DMS 273 (cell line): ENCODE measurements at regions not wholly inside any gene's neighbourhood (a gene's known extent, or its start where the extent isn't known, plus 50 kb on each side); places are given as distances from the start of the nearest gene placed in this dataset.
A peak's percentile ranks its signal among the peaks of the same experiment; 100 is the strongest.
"Not testable (repeated sequence)": the region's sequence is repeated elsewhere in the genome, so short reads cannot be mapped to it uniquely, and the experiment has no call there.

Experiments
- DNase-seq: peaks from one replicate; lab custom pipeline; 2025; ENCODE audit not compliant: unreplicated experiment; lab: John Stamatoyannopoulos, UW

DNA sequence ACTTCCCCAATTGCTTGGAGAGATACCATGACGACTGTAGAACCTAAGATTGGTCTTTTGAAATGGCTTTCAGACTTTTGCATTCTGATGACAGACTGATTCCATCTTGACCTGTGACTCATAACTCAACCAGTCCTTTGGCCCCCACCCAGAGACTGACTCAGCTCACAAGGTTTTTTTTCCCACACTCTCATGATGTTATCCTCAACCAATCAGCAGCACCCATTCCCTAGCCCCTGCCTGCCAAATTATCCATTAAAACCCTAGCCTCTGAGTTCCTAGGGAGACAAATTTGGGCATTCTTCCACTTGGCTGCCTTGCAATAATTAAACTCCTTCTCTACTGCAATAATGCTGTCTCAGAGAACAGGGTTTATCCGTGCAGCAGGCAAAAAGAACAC lies 1263.3 kb upstream of the CDH9 start:
- DNase-seq: peak; percentile 1

DNA sequence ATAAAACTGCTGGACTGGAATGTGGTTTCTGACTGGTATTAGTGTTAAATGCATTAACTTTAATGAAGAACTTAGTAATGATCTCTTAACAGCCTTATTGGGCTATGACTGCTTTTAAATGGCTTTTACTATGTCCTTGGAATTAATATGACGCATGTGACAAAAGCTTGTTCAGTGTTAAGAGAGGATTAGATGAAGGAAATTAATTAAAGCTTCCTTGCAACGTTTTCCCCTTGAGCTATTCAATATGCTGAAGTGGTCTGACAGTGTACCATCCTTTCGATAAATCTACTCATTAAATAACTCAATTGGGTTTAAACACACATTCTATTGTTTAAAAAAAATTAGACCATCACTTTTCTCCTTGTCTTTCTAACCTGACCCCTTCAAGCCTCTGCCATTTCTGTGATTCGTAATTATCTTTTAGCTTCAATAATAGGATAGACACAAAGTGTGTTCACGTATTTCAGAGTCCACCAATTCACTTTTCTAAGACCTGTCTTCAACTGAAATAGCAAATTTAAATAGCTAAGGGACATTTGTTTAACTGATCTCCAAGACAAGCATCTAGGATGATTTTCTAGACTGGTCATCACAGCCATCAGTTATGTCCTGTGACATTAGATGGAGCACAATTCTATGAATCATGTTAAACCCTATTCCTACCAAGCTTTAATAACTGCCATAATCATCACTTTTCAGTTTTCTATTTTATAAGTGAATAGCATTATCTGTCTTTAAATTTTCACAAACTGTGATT lies 1258.0 kb upstream of the CDH9 start:
- no peak for DNase-seq

DNA sequence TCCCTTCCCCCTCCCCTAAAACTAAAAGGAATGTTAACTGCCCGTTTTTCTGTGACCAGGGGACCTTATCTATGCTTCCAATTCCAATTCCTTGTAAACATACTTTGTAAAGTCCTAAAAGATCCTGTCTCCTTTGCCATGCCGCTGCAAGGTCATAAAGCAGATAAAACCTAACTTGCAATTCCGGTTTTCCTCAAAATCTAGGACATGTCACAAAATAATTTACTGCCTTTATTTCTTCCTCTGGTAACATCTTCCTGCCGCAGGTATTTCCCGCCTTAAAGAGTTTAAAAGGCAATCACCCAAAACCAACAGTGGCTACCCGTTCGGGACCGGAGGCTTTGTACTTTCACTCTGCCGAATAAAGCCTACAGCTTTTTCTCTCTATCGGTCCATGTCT lies 1248.6 kb upstream of the CDH9 start:
- DNase-seq: not testable (repeated sequence)

DNA sequence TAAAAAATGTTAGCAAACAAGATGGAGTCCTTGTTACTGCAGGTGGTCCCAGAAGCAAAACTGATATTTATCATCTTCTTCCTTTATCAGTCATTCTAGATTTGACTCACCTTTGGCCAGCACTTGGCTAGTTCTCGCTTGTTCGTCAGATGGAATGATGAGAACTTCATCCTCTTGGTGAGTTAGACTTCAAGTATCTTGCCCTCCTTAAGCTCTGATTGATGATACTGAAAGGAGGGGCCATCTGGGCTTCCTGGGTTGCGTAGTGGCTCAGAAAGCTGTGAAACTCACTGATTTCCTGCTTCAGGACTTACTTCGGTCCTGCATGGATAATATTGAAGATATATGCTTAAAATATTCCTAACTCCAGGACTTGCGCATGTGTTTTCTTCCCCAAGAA lies 1248.2 kb upstream of the CDH9 start:
- no peak for DNase-seq

DNA sequence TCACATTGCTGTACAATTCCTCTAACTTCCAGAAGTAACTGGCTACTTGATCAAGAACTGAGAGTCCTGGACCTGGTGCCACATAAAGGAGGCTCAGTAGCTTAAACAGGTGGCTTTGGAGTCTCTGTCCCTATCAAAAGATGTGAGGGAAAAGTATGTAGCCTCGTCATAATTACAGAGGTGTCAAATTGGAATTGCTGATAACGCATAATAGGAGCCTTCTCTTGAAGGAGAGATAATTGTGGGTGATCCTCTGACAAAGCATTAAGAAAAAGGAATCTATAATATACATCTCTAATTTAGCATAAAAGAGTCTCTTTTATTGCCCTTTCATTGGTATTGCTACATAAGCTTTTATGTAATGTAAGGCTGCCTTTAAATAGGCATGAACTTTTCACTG lies 1246.4 kb upstream of the CDH9 start:
- no peak for DNase-seq

DNA sequence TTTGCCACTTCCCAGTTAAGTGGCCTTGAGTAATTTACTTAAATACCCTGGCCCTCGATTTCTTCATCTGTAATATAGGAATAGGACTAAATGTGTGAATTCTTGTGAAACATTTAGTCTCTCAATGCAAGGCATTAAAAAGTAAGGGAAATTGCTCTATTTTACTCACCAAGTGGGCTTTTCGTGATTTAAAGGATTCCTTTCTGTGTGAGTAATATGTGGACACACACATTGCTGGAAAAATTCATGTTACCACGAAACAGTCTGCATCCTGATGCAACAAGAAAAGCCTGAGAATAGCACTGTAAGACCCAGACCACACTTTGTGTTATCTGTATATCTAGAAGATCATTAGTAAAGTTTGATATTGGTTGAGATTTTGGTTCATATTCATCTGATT lies 1243.0 kb upstream of the CDH9 start:
- no peak for DNase-seq

DNA sequence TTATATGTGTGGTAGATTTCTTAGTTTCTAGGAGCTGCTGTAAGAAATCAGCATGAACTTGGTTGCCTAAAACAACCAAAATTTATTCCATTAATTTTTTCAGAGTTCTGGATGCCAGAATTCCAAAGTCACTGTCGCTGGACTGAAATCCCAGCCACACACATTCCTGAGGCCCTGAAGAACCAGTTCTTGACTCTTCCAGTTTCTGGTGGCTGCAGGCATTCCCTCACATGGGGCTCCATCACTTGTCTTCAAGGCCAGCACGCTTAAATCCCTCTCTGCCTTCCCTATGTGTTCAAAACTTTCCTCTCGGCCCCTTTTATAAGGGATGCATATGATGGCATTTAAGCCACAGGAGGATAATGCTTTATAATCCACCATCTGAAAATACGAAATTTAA lies 1237.5 kb upstream of the CDH9 start:
- no peak for DNase-seq

DNA sequence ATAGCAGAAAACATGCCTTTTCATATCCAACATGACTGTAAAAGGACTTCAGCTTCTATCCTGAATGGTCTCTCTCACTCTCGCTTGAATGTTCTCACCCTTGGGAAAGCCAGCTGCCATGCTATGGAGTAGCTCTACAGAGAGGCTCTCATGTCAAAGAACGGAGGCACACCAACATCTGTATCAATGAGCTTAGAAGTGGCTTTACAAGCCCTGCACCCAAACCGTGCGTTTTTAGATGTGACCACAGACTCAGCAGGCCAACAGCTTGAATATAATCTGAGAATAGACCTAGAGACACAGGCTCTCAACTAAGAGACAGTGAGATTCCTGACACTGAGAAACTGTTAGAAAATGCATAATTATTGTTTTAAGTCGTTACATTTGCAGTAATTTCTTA lies 1231.6 kb upstream of the CDH9 start:
- DNase-seq: no peak

DNA sequence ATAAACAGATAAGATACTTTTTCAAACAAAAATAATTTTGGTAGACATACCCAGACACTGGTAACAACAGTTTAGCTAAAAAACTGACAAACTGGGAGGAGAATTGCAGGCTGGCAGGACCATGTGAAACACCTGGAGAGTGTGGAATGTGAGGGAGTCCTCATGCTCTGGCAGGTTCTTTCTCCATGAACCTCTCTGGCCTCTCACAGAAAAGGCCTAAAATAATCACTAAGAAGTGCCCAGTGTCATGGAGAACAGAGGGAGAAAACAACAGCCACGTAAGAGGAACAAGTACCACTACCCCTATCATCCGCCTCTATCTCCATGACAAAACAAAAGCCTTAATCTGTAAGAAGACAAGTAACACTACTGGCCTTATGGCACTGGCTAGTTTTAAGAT lies 1227.5 kb upstream of the CDH9 start:
- no peak for DNase-seq

DNA sequence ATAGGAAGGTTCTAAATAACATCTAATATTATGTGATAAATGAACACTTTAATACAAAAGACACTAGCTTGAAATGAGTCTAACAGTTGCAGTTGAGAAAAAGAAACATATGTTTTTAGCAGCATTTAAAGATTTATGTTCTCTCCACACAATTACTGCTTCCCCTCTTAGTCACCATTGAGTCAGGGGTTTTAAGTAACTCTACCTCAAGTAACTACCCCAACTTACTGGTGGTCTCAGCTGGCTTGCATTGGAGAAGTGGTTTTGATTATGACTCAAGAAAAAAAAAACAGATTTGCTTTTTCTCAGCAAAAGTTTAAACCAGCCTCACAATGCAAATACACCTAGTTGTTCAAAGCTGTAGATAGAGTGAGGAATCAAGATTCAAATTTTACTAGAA lies 1216.5 kb upstream of the CDH9 start:
- DNase-seq: no peak

DNA sequence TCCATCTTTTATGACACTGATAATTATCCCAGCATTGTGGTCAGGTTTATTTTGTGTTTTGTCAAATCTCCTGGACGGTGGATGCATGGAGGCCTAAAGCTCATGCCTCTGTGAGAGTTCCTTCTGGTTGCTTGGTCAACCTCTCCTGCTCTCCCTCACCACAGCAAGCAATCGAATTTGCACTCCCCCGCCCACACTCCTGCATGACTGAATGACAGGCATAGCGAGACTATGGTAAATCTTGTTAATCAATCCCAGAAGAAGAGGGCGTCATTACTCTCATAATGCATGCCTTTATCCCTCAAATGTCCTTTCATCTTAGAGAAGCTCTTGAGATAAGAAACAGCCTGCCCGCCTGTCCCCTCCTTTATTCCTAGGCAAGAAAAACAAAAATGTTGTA lies 1215.0 kb upstream of the CDH9 start:
- no peak for DNase-seq

DNA sequence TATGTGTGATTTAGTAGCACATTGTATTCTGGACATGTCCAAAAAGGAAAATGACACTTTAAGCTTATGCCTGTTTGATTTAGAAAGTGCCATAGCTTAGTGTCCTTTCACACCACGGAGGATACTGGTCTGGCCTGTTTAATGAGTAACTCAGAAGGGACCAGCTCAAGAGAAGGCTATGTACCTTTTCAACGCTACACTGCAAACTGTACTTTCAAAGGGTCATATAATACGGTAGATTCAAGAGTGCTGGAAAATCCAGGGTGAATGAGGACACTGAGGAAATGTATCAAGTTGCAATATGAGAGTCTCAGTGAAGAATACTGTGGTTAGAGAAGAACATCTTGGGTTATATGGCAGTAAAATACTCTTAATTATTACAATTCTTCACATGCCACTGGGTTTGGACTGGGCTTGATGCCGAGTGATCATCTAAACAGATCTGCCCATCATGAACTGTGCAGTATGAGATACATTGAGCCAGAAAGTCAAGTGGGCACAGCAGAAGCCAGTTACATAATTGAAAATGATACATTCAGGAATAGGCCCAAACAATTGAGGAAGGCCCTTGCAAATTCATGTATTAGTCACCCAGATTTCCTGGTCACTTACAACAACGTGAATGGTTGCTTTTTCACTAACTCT lies 1211.5 kb upstream of the CDH9 start:
- DNase-seq: no peak

DNA sequence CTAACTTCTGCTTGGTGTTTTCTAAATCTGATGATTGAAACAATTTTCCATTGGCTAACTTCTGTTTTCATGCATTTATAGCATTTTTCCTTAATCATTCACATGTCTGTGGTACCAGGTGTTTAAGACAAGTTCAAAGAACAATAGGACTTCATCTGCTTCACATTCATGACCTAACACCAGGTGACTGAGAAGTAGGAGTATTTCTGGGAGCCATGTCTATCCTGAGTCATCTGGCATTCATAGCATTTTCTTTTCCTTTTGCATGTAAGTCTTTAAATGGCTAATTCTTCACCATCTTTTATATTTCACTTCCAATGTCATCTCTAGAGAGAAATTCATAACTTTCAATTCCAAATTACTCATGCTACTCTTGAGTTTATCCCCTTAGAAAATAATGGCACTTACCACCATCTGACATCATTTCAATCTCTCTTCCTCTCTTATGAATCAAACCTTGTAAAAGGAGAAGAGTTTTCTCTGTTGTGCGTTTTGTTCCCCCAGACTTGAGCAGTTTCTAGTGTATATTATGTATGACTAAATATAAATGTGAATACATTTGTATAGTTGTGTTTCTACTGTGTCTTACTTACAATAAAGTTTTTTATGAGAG lies 1196.1 kb upstream of the CDH9 start:
- no peak for DNase-seq

DNA sequence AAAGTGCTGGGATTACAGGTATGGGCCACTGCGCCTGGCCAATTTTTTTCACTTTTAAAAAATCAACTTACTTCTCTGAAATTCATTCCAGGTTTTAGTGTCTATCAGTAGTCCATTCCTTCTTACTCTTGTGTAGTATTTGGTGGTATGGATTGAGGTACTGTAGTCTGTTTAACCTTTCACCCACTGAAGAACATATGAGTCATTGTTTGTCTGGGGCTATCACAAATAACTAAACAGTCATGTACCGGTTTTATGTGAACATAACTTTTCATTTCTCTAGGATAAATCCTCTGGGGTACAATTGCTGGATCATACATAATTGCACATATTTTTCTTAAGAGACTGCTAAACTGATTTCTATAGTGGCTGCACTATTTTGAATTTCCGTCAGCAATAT lies 1188.0 kb upstream of the CDH9 start:
- DNase-seq: no peak

DNA sequence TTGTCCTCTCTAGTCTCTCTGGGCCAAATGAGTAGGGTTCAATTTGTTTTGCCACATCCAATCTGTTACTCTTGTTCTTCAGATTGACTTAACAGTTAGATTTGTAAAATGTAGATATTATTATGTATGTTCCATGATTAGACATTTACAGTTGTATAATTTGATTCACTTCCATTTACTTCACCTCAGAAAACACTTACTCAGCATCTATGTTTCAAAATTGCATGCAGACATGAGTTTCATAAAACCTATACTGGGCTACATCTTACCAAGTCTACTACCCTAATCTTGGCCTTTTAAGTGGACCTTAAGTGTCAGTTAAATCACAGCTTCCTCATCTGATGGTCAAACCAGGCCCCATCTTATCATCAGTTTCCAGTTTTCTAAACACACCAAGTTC lies 1181.2 kb upstream of the CDH9 start:
- no peak for DNase-seq

DNA sequence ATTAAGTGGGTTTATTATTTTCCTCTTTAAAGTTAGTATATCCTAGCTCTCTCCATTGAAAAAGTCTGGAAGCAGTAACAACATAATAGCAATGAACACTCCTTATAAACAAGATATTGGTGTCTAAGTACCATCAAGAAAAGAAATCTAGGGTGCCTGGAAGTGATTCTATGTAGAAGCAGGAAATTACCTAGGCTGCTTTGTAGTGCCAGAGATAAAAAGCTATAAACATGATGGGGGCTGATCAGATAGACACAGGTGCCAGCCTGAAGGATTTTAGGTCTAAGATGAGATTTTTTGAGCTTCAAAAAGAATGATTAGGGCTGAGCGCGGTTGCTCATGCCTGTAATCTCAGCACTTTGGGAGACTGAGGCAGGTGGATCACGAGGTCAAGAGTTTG lies 1179.3 kb upstream of the CDH9 start:
- DNase-seq: no peak

DNA sequence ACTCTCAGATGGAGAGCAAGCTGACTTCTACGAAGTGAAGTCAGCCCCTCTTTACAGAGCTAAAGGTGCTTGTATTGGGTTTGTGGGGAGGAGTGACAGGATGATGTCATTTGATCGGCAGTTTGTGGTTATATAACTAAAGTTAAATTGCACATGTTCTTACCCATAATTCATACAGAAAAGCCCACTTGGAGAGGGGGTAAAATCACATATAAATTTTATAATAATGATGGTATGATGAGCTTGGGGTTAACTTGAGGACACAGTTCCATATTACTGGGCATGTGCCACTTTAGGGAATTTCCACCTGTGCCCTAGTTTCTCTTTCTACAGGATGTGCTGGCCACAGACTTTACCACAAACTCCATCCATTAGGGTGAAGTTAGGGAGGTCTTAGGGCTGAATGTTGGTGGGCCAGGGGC lies 1178.6 kb upstream of the CDH9 start:
- DNase-seq: no peak

DNA sequence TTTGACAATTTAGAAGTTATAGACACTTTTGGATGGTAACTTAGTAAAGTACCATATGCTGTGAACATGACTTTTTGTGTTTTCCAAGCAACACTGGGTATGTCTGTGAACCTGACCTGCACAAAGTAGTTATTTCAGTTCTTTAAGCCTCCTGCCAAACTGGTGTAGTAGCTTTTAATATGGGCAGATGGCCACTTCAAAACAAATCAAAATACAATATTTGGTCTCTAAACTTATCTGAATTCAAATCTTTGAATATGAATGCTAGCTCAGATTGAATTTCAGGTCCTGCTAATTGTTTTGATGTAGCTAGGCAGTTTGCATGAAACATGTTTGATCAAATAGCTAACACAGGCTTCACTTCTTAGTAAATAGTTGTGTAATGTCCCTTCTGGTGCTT lies 1176.7 kb upstream of the CDH9 start:
- no peak for DNase-seq

DNA sequence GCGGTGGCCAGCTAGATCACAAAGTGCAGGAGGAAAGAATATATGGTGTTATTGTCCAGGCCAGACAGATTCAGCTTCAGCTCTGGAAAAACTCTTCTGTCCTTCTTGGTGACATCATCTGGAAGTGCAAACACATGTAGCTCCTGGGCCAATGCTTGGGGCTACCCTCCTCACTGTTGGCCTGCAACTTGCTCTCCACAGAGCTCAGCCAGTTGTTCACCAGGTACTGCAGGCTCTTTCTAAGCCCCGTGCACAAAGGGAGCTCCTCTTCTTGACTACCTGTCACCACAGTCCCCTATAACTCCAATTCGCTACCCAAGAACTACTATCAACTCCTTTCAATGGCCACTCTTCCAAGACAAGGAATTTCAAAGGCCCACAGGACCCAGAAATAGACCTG lies 1175.9 kb upstream of the CDH9 start:
- DNase-seq: no peak

DNA sequence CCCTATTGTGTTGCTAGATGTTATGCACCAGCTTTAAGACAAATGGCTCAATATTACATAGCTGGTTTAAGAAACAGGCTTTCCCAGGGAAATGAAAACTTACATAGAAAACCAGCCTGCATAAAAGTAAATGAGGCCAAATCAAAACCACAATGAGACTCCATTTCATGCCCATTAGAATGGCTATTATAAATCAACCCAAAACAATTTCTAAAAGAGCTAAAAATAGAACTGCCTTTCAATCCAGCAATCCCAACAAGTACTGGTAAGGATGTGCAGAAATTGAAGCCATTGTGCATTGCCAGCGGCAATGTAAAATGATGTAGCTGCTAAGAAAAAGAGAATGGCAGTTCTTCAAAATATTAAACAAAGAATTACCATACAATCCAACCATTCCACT lies 1170.0 kb upstream of the CDH9 start:
- no peak for DNase-seq

DNA sequence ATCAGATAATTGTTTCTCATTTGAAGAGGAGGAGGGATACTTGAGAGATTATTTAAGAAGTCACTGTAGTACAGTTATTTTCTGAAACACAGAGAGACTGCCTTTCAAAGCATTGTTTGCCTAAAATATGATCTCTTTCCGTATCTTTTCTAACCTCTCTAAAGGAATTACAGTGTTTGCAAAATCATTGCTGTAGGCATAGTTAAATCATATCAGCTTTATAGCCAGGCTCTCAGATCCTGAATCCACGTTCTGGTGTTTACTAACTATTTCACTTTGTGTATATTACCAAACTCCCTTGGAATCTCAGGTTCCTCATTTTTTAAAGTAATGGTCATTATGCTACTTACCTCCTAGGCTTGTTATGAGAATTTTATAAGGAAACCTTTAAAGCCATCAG lies 1151.6 kb upstream of the CDH9 start:
- no peak for DNase-seq

DNA sequence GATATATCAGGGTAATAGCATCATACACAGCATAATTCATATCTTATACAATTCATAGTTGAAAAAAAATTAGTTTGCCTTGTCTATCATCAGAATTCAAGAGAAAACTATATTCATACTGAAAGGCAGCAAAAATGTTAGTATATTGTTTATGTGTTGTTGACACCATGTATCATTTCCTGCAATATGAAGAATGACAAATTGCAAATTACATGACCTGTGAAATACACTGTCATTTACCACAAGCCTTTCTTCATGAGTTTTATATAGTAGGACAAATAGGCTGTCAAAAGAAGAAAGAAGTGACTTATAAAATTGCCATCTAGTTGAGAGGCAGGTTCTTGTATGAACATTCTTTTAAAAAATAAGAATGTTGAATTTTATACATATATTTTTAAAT lies 1136.3 kb upstream of the CDH9 start:
- no peak for DNase-seq

DNA sequence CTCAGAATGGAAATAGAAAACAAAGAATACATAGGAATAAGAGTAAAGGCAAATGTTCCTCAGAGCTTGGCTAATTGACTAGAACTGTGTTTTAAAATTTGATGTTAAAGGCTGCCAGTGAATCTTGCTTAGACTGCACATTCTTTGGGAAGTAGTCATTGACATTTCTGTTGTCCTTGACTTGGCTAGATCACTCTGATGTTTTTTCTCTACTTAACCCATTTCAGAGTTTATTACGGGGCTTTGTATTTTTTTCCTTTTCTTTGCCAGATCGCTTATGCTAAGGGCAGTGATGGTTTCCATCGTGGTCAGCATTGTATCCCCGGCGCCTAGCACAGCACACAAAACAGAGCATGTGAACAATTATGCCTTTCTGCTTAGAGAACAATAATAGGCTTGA lies 1126.7 kb upstream of the CDH9 start:
- no peak for DNase-seq
